H9 (cell line): ENCODE measurements at regions not wholly inside any gene's neighbourhood (a gene's known extent, or its start where the extent isn't known, plus 50 kb on each side); places are given as distances from the start of the nearest gene placed in this dataset.

Experiments
- DNase-seq: peaks from one replicate; pipeline ENCODE4 v3.0.0-alpha.2; 2017
- H2AFZ ChIP-seq: one replicate; pipeline ENCODE4 v1.6.1; 2013; ENCODE audit warnings: mild to moderate bottlenecking, low read length, control low read depth, moderate library complexity
- H2AK5ac ChIP-seq: 2 replicates; pipeline ENCODE4 v1.6.1; 2013; ENCODE audit warnings: low read length, control low read depth, mixed read lengths; ENCODE audit not compliant: insufficient read length
- H2BK120ac ChIP-seq: one replicate; pipeline ENCODE4 v1.6.1; 2013; ENCODE audit warnings: low read depth, mild to moderate bottlenecking, low read length, control low read depth, inconsistent platforms; ENCODE audit not compliant: poor library complexity, severe bottlenecking
- H2BK12ac ChIP-seq: 2 replicates; pipeline ENCODE4 v1.6.1; 2013; ENCODE audit warnings: low read length, control low read depth, mixed read lengths, low read depth; ENCODE audit not compliant: insufficient read length
- H2BK15ac ChIP-seq: 2 replicates; pipeline ENCODE4 v1.6.1; 2013; ENCODE audit warnings: low read depth, low read length, control low read depth
- H2BK20ac ChIP-seq: one replicate; pipeline ENCODE4 v1.6.1; 2013; ENCODE audit warnings: low read depth, mild to moderate bottlenecking, low read length, control low read depth, inconsistent platforms; ENCODE audit not compliant: poor library complexity, severe bottlenecking
- H2BK5ac ChIP-seq: 2 replicates; pipeline ENCODE4 v1.6.1; 2013; ENCODE audit warnings: low read length, control low read depth, mixed read lengths; ENCODE audit not compliant: insufficient read length
- H3K14ac ChIP-seq: 2 replicates; pipeline ENCODE4 v1.6.1; 2013; ENCODE audit warnings: low read length, control low read depth; ENCODE audit not compliant: insufficient read depth
- H3K18ac ChIP-seq: 2 replicates; pipeline ENCODE4 v1.6.1; 2013; ENCODE audit warnings: low read depth, mild to moderate bottlenecking, mixed read lengths, low read length, control low read depth; ENCODE audit not compliant: insufficient read length
- H3K23ac ChIP-seq: 2 replicates; pipeline ENCODE4 v1.6.1; 2013; ENCODE audit warnings: low read length, control low read depth, mixed read lengths, low read depth; ENCODE audit not compliant: insufficient read length
- H3K23me2 ChIP-seq: 2 replicates; pipeline ENCODE4 v1.6.1; 2013; ENCODE audit warnings: low read depth, mild to moderate bottlenecking, mixed read lengths, low read length, control low read depth; ENCODE audit not compliant: insufficient read length, poor library complexity, severe bottlenecking
- H3K27ac ChIP-seq: 2 replicates; pipeline ENCODE4 v1.5.1; 2013; ENCODE audit warnings: low read length, control low read depth, mixed read lengths, low read depth; ENCODE audit not compliant: insufficient read length
- H3K27me3 ChIP-seq: 2 replicates; pipeline ENCODE4 v1.6.1; 2013; ENCODE audit warnings: low read length, control low read depth, inconsistent platforms; ENCODE audit not compliant: insufficient read depth
- H3K4ac ChIP-seq: 2 replicates; pipeline ENCODE4 v1.6.1; 2013; ENCODE audit warnings: low read depth, mild to moderate bottlenecking, control low read depth, inconsistent platforms, low read length, moderate library complexity
- H3K4me1 ChIP-seq: 2 replicates; pipeline ENCODE4 v1.6.1; 2013; ENCODE audit warnings: low read length, control low read depth, inconsistent platforms; ENCODE audit not compliant: insufficient read depth
- H3K4me2 ChIP-seq: 2 replicates; pipeline ENCODE4 v1.6.1; 2013; ENCODE audit warnings: low read length, control low read depth, mixed read lengths; ENCODE audit not compliant: insufficient read length, insufficient read depth
- H3K56ac ChIP-seq: 2 replicates; pipeline ENCODE4 v1.6.1; 2013; ENCODE audit warnings: low read depth, mild to moderate bottlenecking, mixed read lengths, low read length, control low read depth; ENCODE audit not compliant: insufficient read length
- H3K79me1 ChIP-seq: 2 replicates; pipeline ENCODE4 v1.6.1; 2013; ENCODE audit warnings: low read depth, mild to moderate bottlenecking, moderate library complexity, low read length, control low read depth, inconsistent platforms; ENCODE audit not compliant: insufficient read depth, poor library complexity, severe bottlenecking
- H3K79me2 ChIP-seq: 2 replicates; pipeline ENCODE4 v1.6.1; 2013; ENCODE audit warnings: low read length, control low read depth, inconsistent platforms; ENCODE audit not compliant: insufficient read depth
- H3K9ac ChIP-seq: 2 replicates; pipeline ENCODE4 v1.6.1; 2013; ENCODE audit warnings: low read length, control low read depth, mixed read lengths; ENCODE audit not compliant: insufficient read length; ENCODE audit errors: extremely low read depth
- H3K9me3 ChIP-seq: one replicate; pipeline ENCODE4 v1.6.1; 2013; ENCODE audit warnings: low read depth, low read length, inconsistent platforms; ENCODE audit not compliant: control insufficient read depth
- H3T11ph ChIP-seq: one replicate; pipeline ENCODE4 v1.6.1; 2013; ENCODE audit warnings: mild to moderate bottlenecking, low read length, control low read depth, inconsistent platforms
- H4K20me1 ChIP-seq: one replicate; pipeline ENCODE4 v1.6.1; 2013; ENCODE audit not compliant: control insufficient read depth, insufficient read length, insufficient read depth
- H4K5ac ChIP-seq: 2 replicates; pipeline ENCODE4 v1.6.1; 2013; ENCODE audit warnings: low read depth, mild to moderate bottlenecking, mixed read lengths, low read length, control low read depth; ENCODE audit not compliant: insufficient read length
- H4K8ac ChIP-seq: replicated peaks from 2 replicates; pipeline ENCODE4 v1.6.1; 2013; ENCODE audit warnings: low read length, control low read depth, mixed read lengths, low read depth; ENCODE audit not compliant: insufficient read length
- H4K91ac ChIP-seq: 2 replicates; pipeline ENCODE4 v1.6.1; 2013; ENCODE audit warnings: low read depth, mild to moderate bottlenecking, moderate library complexity, mixed read lengths, low read length, control low read depth; ENCODE audit not compliant: insufficient read length
- H3K27ac Mint-ChIP-seq, 3 experiments: 2 replicates in 2 of 3; 3 replicates in 1 of 3; pipeline ENCODE4 v1.8.0; 2020 to 2021; ENCODE audit warnings: mixed read lengths in 3 of 3, mild to moderate bottlenecking in 1 of 3, moderate library complexity in 1 of 3
- H3K27me3 Mint-ChIP-seq: 2 replicates; pipeline ENCODE4 v1.8.0; 2021; ENCODE audit warnings: low read depth, mild to moderate bottlenecking, moderate library complexity, mixed read lengths
- H3K36me3 Mint-ChIP-seq, 3 experiments: 2 replicates in 2 of 3; 3 replicates in 1 of 3; pipeline ENCODE4 v1.8.0; 2020 to 2021; ENCODE audit warnings: low read depth in 3 of 3, mixed read lengths in 3 of 3; ENCODE audit not compliant: insufficient read depth in 1 of 3
- H3K4me1 Mint-ChIP-seq, 2 experiments: 2 replicates each; pipeline ENCODE4 v1.8.0; 2020; ENCODE audit warnings: mixed read lengths in 2 of 2
- H3K4me3 Mint-ChIP-seq, 2 experiments: 2 replicates in 1 of 2; 3 replicates in 1 of 2; pipeline ENCODE4 v1.8.0; 2020 to 2021; ENCODE audit warnings: mild to moderate bottlenecking in 2 of 2, mixed read lengths in 2 of 2, moderate library complexity in 1 of 2
- H3K9me3 Mint-ChIP-seq, 2 experiments: 2 replicates in 1 of 2; 3 replicates in 1 of 2; pipeline ENCODE4 v1.8.0; 2020; ENCODE audit warnings: mild to moderate bottlenecking in 2 of 2, mixed read lengths in 2 of 2, moderate library complexity in 1 of 2
- CTCF ChIP-seq: fragments of 200-600 bp; sonication (generic); conservative IDR thresholded peaks from 3 replicates; pipeline ENCODE4 v1.8.0; 2021; ENCODE audit warnings: antibody characterized with exemption, mild to moderate bottlenecking
- WGBS: extraction: QIAGEN DNeasy Blood & Tissue Kit; methylation state at CpG from one replicate; pipeline ENCODE4 v1.1.7; 2013; ENCODE audit warnings: missing lambda C conversion rate, low lambda C conversion rate, mixed read lengths; ENCODE audit not compliant: insufficient read length; ENCODE audit errors: extremely low coverage; 5-methylcytosine and 5-hydroxymethylcytosine counted together

DNA sequence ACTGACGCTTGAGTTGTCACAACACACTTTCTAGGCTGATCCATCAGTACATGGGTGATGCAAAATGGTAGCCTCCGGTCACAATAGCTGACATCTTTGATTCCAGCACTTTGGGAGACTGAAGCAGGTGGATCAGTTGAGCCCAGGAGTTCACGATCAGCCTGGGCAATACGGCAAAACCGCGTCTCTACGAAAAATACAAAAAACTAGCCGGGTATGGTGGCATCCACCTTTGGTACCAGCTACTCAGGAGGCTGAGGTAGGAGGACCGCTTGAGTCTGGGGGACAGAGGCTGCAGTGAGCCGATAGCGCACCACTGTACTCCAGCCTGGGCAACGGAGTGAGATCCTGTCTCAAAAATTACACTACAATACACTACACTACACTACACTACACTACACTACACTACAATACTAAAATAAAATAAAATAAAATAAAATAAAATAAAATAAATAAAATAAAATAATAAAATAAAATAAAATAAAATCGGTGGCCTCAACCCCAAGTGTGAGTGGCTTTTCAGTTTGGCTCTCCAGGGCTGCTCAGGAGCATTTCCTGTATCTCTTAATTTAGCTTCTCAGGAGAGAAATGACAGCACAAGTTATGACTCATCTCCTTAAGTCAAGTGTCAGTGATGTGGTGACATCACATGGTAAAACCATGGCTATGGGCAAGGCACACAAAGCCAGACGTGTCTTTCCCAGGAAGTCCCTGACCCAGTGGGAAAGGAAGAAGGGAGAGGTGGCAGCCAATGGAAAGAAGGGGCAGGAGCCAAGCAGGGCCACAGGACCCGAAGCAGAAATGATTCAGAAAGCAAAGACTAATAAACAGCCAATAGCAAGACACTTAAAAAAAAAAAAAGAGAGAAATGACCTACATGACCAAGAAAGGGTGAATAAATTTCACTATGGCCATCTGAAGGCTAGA is 75.3 kb upstream of the TBC1D3K start:
- H3K23me2 ChIP-seq: no peaks in the 10 kb centered on the region
- H2BK15ac ChIP-seq: no peak overlapping the region
- no peak overlapping the region for H4K5ac ChIP-seq
- H2AK5ac ChIP-seq: no peak overlapping the region
- no peak overlapping the region for H3T11ph ChIP-seq
- H2BK120ac ChIP-seq: no peak overlapping the region
- H3K14ac ChIP-seq: no peak overlapping the region
- H3K4me1 Mint-ChIP-seq: peaks cover 2% of the 10 kb centered on the region in 2 experiments; a peak in 3 of 4 replicates
- no peaks in the 10 kb centered on the region for H3K79me2 ChIP-seq
- H2BK20ac ChIP-seq: no peak overlapping the region
- no peak for TF ChIP-seq CTCF
- H2AFZ ChIP-seq: no peak overlapping the region
- H4K91ac ChIP-seq: no peak overlapping the region
- no peak overlapping the region; a peak in 1 of 7 replicates for H3K27ac Mint-ChIP-seq
- H2BK5ac ChIP-seq: no peak overlapping the region
- no peaks in the 10 kb centered on the region; a peak in 1 of 5 replicates for H3K9me3 Mint-ChIP-seq
- no peak overlapping the region for H3K4me3 Mint-ChIP-seq
- H3K56ac ChIP-seq: no peak overlapping the region
- H2BK12ac ChIP-seq: no peak overlapping the region
- no peak overlapping the region for H3K27ac ChIP-seq
- H4K20me1 ChIP-seq: no peaks in the 10 kb centered on the region
- H3K36me3 Mint-ChIP-seq: no peaks in the 10 kb centered on the region
- no peak overlapping the region for H3K9ac ChIP-seq
- H3K18ac ChIP-seq: no peak overlapping the region
- no CpG with 5 or more reads among the region's 15 CpGs for WGBS
- H3K27me3 ChIP-seq: no peaks in the 10 kb centered on the region
- H3K4ac ChIP-seq: no peak overlapping the region
- no peaks in the 10 kb centered on the region for H3K9me3 ChIP-seq
- no peak overlapping the region for H3K4me2 ChIP-seq
- H3K79me1 ChIP-seq: no peaks in the 10 kb centered on the region
- no peaks in the 10 kb centered on the region for H3K4me1 ChIP-seq
- no peak overlapping the region for H4K8ac ChIP-seq
- peaks cover 6% of the 10 kb centered on the region; the same call in 1 of the 2 replicates for H3K27me3 Mint-ChIP-seq
- no peak for DNase-seq
- H3K23ac ChIP-seq: no peak overlapping the region
